ENCODE measurements at regions not wholly inside any gene's neighbourhood (a gene's known extent, or its start where the extent isn't known, plus 50 kb on each side); places are given as distances from the start of the nearest gene placed in this dataset.

GRCh38 chr7:26008428-26008827 is 143.6 kb upstream of the NFE2L3 start:
- Histone ChIP-seq H2BK5ac (ENCODE audit: low read length) (no peak overlapping the region), H2BK120ac (ENCODE audit: low read depth, low read length) (no peak overlapping the region), H3K27me3 (ENCODE audit: insufficient read depth, low read length, poor library complexity) (no peaks in the 10 kb centered on the region), H3K4ac (ENCODE audit: low read depth, low read length) (no peak overlapping the region), H4K5ac (ENCODE audit: low read length) (no peak overlapping the region), H3K4me1 (ENCODE audit: control insufficient read depth, low read depth, low read length) (no peaks in the 10 kb centered on the region), H3K4me3 (ENCODE audit: low read length) (no peak overlapping the region), H2AK5ac (ENCODE audit: low read length) (no peak overlapping the region), H3K27ac (ENCODE audit: low read depth, low read length) (no peak overlapping the region), H3K79me1 (ENCODE audit: low read length) (no peaks in the 10 kb centered on the region), H3K9ac (ENCODE audit: low read length) (no peak overlapping the region), H4K8ac (ENCODE audit: low read depth, low read length) (no peak overlapping the region), H3K23ac (ENCODE audit: low read length) (no peak overlapping the region), H3K4me2 (ENCODE audit: low read length) (no peak overlapping the region), H3K36me3 (ENCODE audit: control insufficient read depth, insufficient read depth, low read length) (no peaks in the 10 kb centered on the region), H3K18ac (ENCODE audit: low read length) (no peak overlapping the region), H2BK15ac (replicated peaks; ENCODE audit: low read depth) (no peak overlapping the region), H3K79me2 (ENCODE audit: control insufficient read depth, insufficient read depth, low read length) (no peaks in the 10 kb centered on the region), H3K56ac (ENCODE audit: low read length) (no peak overlapping the region)
- no CpG with 5 or more reads among the region's 5 CpGs for WGBS (ENCODE audit: extremely low coverage, insufficient coverage, low lambda C conversion rate)
- DNase-seq = no peak

GRCh38 chr7:26011039-26011696 is 140.8 kb upstream of the NFE2L3 start:
- Histone ChIP-seq H3K56ac (ENCODE audit: low read length) (no peak overlapping the region), H3K23ac (ENCODE audit: low read length) (no peak overlapping the region), H3K79me1 (ENCODE audit: low read length) (no peaks in the 10 kb centered on the region), H3K18ac (ENCODE audit: low read length) (no peak overlapping the region), H2BK120ac (ENCODE audit: low read depth, low read length) (no peak overlapping the region), H4K8ac (ENCODE audit: low read depth, low read length) (no peak overlapping the region), H3K4ac (ENCODE audit: low read depth, low read length) (no peak overlapping the region), H3K79me2 (ENCODE audit: control insufficient read depth, insufficient read depth, low read length) (no peaks in the 10 kb centered on the region), H3K27ac (ENCODE audit: low read depth, low read length) (no peak overlapping the region), H3K9ac (ENCODE audit: low read length) (no peak overlapping the region), H3K4me2 (ENCODE audit: low read length) (no peak overlapping the region), H3K4me1 (ENCODE audit: control insufficient read depth, low read depth, low read length) (no peaks in the 10 kb centered on the region), H3K4me3 (ENCODE audit: low read length) (no peak overlapping the region), H4K5ac (ENCODE audit: low read length) (no peak overlapping the region), H2AK5ac (ENCODE audit: low read length) (no peak overlapping the region), H3K36me3 (ENCODE audit: control insufficient read depth, insufficient read depth, low read length) (no peaks in the 10 kb centered on the region), H3K27me3 (ENCODE audit: insufficient read depth, low read length, poor library complexity) (no peaks in the 10 kb centered on the region), H2BK5ac (ENCODE audit: low read length) (no peak overlapping the region), H2BK15ac (replicated peaks; ENCODE audit: low read depth) (no peak overlapping the region)
- no peak for DNase-seq
- no CpG with 5 or more reads among the region's 9 CpGs for WGBS (ENCODE audit: extremely low coverage, insufficient coverage, low lambda C conversion rate)

GRCh38 chr7:26013551-26014083 is 138.4 kb upstream of the NFE2L3 start:
- Histone ChIP-seq H3K56ac (ENCODE audit: low read length) (no peak overlapping the region), H2BK15ac (replicated peaks; ENCODE audit: low read depth) (no peak overlapping the region), H3K4ac (ENCODE audit: low read depth, low read length) (no peak overlapping the region), H2AK5ac (ENCODE audit: low read length) (no peak overlapping the region), H3K9ac (ENCODE audit: low read length) (no peak overlapping the region), H2BK5ac (ENCODE audit: low read length) (no peak overlapping the region), H3K18ac (ENCODE audit: low read length) (no peak overlapping the region), H3K4me1 (ENCODE audit: control insufficient read depth, low read depth, low read length) (no peaks in the 10 kb centered on the region), H3K27me3 (ENCODE audit: insufficient read depth, low read length, poor library complexity) (no peaks in the 10 kb centered on the region), H4K8ac (ENCODE audit: low read depth, low read length) (no peak overlapping the region), H2BK120ac (ENCODE audit: low read depth, low read length) (no peak overlapping the region), H3K79me1 (ENCODE audit: low read length) (no peaks in the 10 kb centered on the region), H3K27ac (ENCODE audit: low read depth, low read length) (no peak overlapping the region), H4K5ac (ENCODE audit: low read length) (no peak overlapping the region), H3K4me3 (ENCODE audit: low read length) (no peak overlapping the region), H3K36me3 (ENCODE audit: control insufficient read depth, insufficient read depth, low read length) (no peaks in the 10 kb centered on the region), H3K79me2 (ENCODE audit: control insufficient read depth, insufficient read depth, low read length) (no peaks in the 10 kb centered on the region), H3K23ac (ENCODE audit: low read length) (no peak overlapping the region), H3K4me2 (ENCODE audit: low read length) (no peak overlapping the region)
- no CpG with 5 or more reads among the region's 9 CpGs for WGBS (ENCODE audit: extremely low coverage, insufficient coverage, low lambda C conversion rate)
- DNase-seq = no peak

- no peak overlapping the region for H3K4ac ChIP-seq (ENCODE audit: low read depth, low read length)
- H2BK5ac ChIP-seq (ENCODE audit: low read length) = no peak overlapping the region
- no peak overlapping the region for H4K5ac ChIP-seq (ENCODE audit: low read length)
- no peak overlapping the region for H3K23ac ChIP-seq (ENCODE audit: low read length)
- H3K56ac ChIP-seq (ENCODE audit: low read length) = no peak overlapping the region
- H4K8ac ChIP-seq (ENCODE audit: low read depth, low read length) = no peak overlapping the region
- H3K4me3 ChIP-seq (ENCODE audit: low read length) = no peak overlapping the region
- no peak overlapping the region for H3K4me2 ChIP-seq (ENCODE audit: low read length)
- no CpG with 5 or more reads among the region's 3 CpGs for WGBS (ENCODE audit: extremely low coverage, insufficient coverage, low lambda C conversion rate)
- H3K27me3 ChIP-seq (ENCODE audit: insufficient read depth, low read length, poor library complexity) = no peaks in the 10 kb centered on the region
- no peaks in the 10 kb centered on the region for H3K79me1 ChIP-seq (ENCODE audit: low read length)
- no peak overlapping the region for H3K18ac ChIP-seq (ENCODE audit: low read length)
- no peak overlapping the region for H3K9ac ChIP-seq (ENCODE audit: low read length)
- H3K27ac ChIP-seq (ENCODE audit: low read depth, low read length) = no peak overlapping the region
- no peak overlapping the region for H2BK120ac ChIP-seq (ENCODE audit: low read depth, low read length)
- no peaks in the 10 kb centered on the region for H3K36me3 ChIP-seq (ENCODE audit: control insufficient read depth, insufficient read depth, low read length)
- no peak overlapping the region for H2BK15ac ChIP-seq (replicated peaks; ENCODE audit: low read depth)
- no peak for DNase-seq
- no peaks in the 10 kb centered on the region for H3K4me1 ChIP-seq (ENCODE audit: control insufficient read depth, low read depth, low read length)
- no peaks in the 10 kb centered on the region for H3K79me2 ChIP-seq (ENCODE audit: control insufficient read depth, insufficient read depth, low read length)
- H2AK5ac ChIP-seq (ENCODE audit: low read length) = no peak overlapping the region
Measured at GRCh38 chr7:26022982-26023381, 129.0 kb upstream of the NFE2L3 start.

GRCh38 chr7:26029911-26030310 is 122.1 kb upstream of the NFE2L3 start:
- Histone ChIP-seq H3K79me2 (ENCODE audit: control insufficient read depth, insufficient read depth, low read length) (no peaks in the 10 kb centered on the region), H3K4me2 (ENCODE audit: low read length) (no peak overlapping the region), H3K4ac (ENCODE audit: low read depth, low read length) (no peak overlapping the region), H3K79me1 (ENCODE audit: low read length) (no peaks in the 10 kb centered on the region), H3K56ac (ENCODE audit: low read length) (no peak overlapping the region), H2BK5ac (ENCODE audit: low read length) (no peak overlapping the region), H3K18ac (ENCODE audit: low read length) (no peak overlapping the region), H4K5ac (ENCODE audit: low read length) (no peak overlapping the region), H3K4me1 (ENCODE audit: control insufficient read depth, low read depth, low read length) (no peaks in the 10 kb centered on the region), H3K9ac (ENCODE audit: low read length) (no peak overlapping the region), H3K27ac (ENCODE audit: low read depth, low read length) (no peak overlapping the region), H3K36me3 (ENCODE audit: control insufficient read depth, insufficient read depth, low read length) (no peaks in the 10 kb centered on the region), H4K8ac (ENCODE audit: low read depth, low read length) (no peak overlapping the region), H3K27me3 (ENCODE audit: insufficient read depth, low read length, poor library complexity) (no peaks in the 10 kb centered on the region), H3K23ac (ENCODE audit: low read length) (no peak overlapping the region), H2BK15ac (replicated peaks; ENCODE audit: low read depth) (no peak overlapping the region), H2AK5ac (ENCODE audit: low read length) (no peak overlapping the region), H2BK120ac (ENCODE audit: low read depth, low read length) (no peak overlapping the region), H3K4me3 (ENCODE audit: low read length) (no peak overlapping the region)
- no peak for DNase-seq
- no CpG with 5 or more reads among the region's 3 CpGs for WGBS (ENCODE audit: extremely low coverage, insufficient coverage, low lambda C conversion rate)

GRCh38 chr7:26034391-26034790 is 117.6 kb upstream of the NFE2L3 start:
- Histone ChIP-seq H3K79me1 (ENCODE audit: low read length) (no peaks in the 10 kb centered on the region), H3K4me1 (ENCODE audit: control insufficient read depth, low read depth, low read length) (no peaks in the 10 kb centered on the region), H2BK5ac (ENCODE audit: low read length) (no peak overlapping the region), H4K8ac (ENCODE audit: low read depth, low read length) (no peak overlapping the region), H2BK15ac (replicated peaks; ENCODE audit: low read depth) (no peak overlapping the region), H3K4me3 (ENCODE audit: low read length) (no peak overlapping the region), H3K27ac (ENCODE audit: low read depth, low read length) (no peak overlapping the region), H3K23ac (ENCODE audit: low read length) (no peak overlapping the region), H3K36me3 (ENCODE audit: control insufficient read depth, insufficient read depth, low read length) (no peaks in the 10 kb centered on the region), H2AK5ac (ENCODE audit: low read length) (no peak overlapping the region), H3K27me3 (ENCODE audit: insufficient read depth, low read length, poor library complexity) (no peaks in the 10 kb centered on the region), H3K4me2 (ENCODE audit: low read length) (no peak overlapping the region), H2BK120ac (ENCODE audit: low read depth, low read length) (no peak overlapping the region), H3K56ac (ENCODE audit: low read length) (no peak overlapping the region), H4K5ac (ENCODE audit: low read length) (no peak overlapping the region), H3K9ac (ENCODE audit: low read length) (no peak overlapping the region), H3K4ac (ENCODE audit: low read depth, low read length) (no peak overlapping the region), H3K79me2 (ENCODE audit: control insufficient read depth, insufficient read depth, low read length) (no peaks in the 10 kb centered on the region), H3K18ac (ENCODE audit: low read length) (no peak overlapping the region)
- DNase-seq = no peak
- WGBS (ENCODE audit: extremely low coverage, insufficient coverage, low lambda C conversion rate) = no CpG with 5 or more reads among the region's 3 CpGs
